ENCODE measurements at regions not wholly inside any gene's neighbourhood (a gene's known extent, or its start where the extent isn't known, plus 50 kb on each side); places are given as distances from the start of the nearest gene placed in this dataset. TPM values are rescaled to one million over a fixed set of nuclear protein-coding genes. Genes with fewer than 3 reads are reported as not detected.

DNA sequence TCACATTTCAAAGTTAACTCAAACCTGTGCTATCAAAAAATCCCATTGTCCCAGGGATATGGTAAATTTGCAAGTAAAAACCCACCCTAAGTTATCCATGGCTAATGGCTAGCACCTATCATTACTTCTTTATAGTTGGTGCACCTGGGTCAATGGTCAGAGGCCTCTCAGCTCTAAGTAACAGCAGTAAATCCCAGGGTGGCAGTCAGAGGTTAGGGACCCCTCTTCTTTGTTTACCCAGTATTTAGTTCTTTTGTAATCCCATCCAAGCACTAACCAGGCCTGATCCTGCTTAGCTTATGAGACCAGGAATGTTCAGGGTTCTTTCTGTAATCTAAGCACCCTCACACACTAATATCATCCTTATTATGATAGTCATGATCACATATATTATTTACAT is 52.1 kb upstream of the WWC1 start:
- DNase-seq = no peak

Small RNAs in the stretch of these regions (small RNA-seq; reads per million reads assigned to genes)
- gene AC026403.1 (ENCODE audit: low replicate concordance) = not detected
- gene RF00561 (ENCODE audit: low replicate concordance) = not detected
- not detected for gene RN7SKP60 (ENCODE audit: low replicate concordance)
- not detected for gene RNU6-168P (ENCODE audit: low replicate concordance)
- gene RNU6-209P (ENCODE audit: low replicate concordance) = not detected
